K562 (cell line): ENCODE measurements at regions not wholly inside any gene's neighbourhood (a gene's known extent, or its start where the extent isn't known, plus 50 kb on each side); places are given as distances from the start of the nearest gene placed in this dataset.

Experiments
- ATAC-seq: fragments of 200-7000 bp; cut with Tn5 transposase; 3 replicates; pipeline ENCODE4 v1.9.1; 2020; ENCODE audit warnings: moderate library complexity
- BruUV-seq: library from RNA; stranded (reverse); fragments of 400-500 nt; replicated peaks from 2 replicates; lab custom pipeline; 2021; lab: Mats Ljungman, UMichigan
- CTCF ChIA-PET: fragments of 300-600 bp; formaldehyde crosslinking; extraction: SDS; loops from one replicate; lab custom pipeline; 2021; ENCODE audit warnings: low intra/inter-chr PET ratio; lab: Yijun Ruan, JAX
- POLR2A ChIA-PET: fragments of 300-600, 350-650 bp; sonication (Branson Sonifier 250); formaldehyde crosslinking; extraction: SDS; loops from one replicate; lab custom pipeline; 2021; ENCODE audit warnings: antibody characterized with exemption, inconsistent platforms; lab: Yijun Ruan, JAX
- DNase-seq, 4 experiments: peaks; one replicate each; pipeline versions ENCODE4 v3.0.0 to v3.0.0-alpha.2; 2011 to 2018; ENCODE audit warnings: low spot score in 3 of 4, mixed read lengths in 3 of 4; ENCODE audit errors: extremely low read depth in 1 of 4
- FAIRE-seq: peaks from 2 replicates; lab custom pipeline; 2011; peaks lifted over from hg19 to GRCh38; lab: Jason Lieb, UNC
- H2AFZ ChIP-seq: 2 replicates; pipeline ENCODE4 v1.6.0; 2011; ENCODE audit warnings: low read depth, low read length, control low read depth, inconsistent platforms
- H3K27ac ChIP-seq: fragments of 200-600 bp; 3 replicates; pipeline ENCODE4 v1.8.0; 2011; ENCODE audit warnings: low read depth, mild to moderate bottlenecking, control low read depth, inconsistent platforms, low read length, moderate library complexity, mixed read lengths; ENCODE audit errors: extremely low read depth
- H3K27me3 ChIP-seq, 2 experiments: fragments of 300-600 bp in 1 of 2; 2 replicates in 1 of 2; 3 replicates in 1 of 2; pipeline versions ENCODE4 v1.6.0 to v1.8.0; 2011; ENCODE audit warnings: inconsistent platforms in 2 of 2, low read length in 2 of 2, mild to moderate bottlenecking in 1 of 2, mixed read lengths in 1 of 2, moderate library complexity in 1 of 2; ENCODE audit not compliant: control insufficient read depth in 2 of 2, insufficient read depth in 2 of 2
- H3K36me3 ChIP-seq: fragments of 300-600 bp; 3 replicates; pipeline ENCODE4 v1.8.0; 2011; ENCODE audit warnings: mild to moderate bottlenecking, low read length, inconsistent platforms; ENCODE audit not compliant: control insufficient read depth, insufficient read depth
- H3K4me1 ChIP-seq, 2 experiments: fragments of 200-600 bp in 1 of 2; replicated peaks in 1 of 2; 2 replicates in 1 of 2; 3 replicates in 1 of 2; pipeline versions ENCODE4 v1.5.1 to v1.8.0; 2011; ENCODE audit warnings: inconsistent platforms in 2 of 2, low read length in 2 of 2, mild to moderate bottlenecking in 1 of 2, mixed read lengths in 1 of 2, moderate library complexity in 1 of 2; ENCODE audit not compliant: control insufficient read depth in 2 of 2, insufficient read depth in 2 of 2
- H3K4me2 ChIP-seq: 2 replicates; pipeline ENCODE4 v1.6.1; 2011; ENCODE audit warnings: low read length, control low read depth, inconsistent platforms, mixed read lengths; ENCODE audit not compliant: insufficient read depth
- H3K4me3 ChIP-seq: fragments of 200-600 bp; sonication (generic), shearing (Covaris generic); 2 replicates; pipeline ENCODE4 v1.5.1; 2016; ENCODE audit warnings: control low read depth, inconsistent platforms
- H3K79me2 ChIP-seq: fragments of 200-600 bp; 3 replicates; pipeline ENCODE4 v1.8.0; 2011; ENCODE audit warnings: low read length, inconsistent platforms; ENCODE audit not compliant: control insufficient read depth, insufficient read depth
- H3K9ac ChIP-seq, 2 experiments: 2 replicates each; pipeline versions ENCODE4 v1.6.0 to v1.6.1; 2011; ENCODE audit warnings: low read depth in 2 of 2, low read length in 2 of 2, control low read depth in 1 of 2, inconsistent platforms in 1 of 2, mild to moderate bottlenecking in 1 of 2, mixed read lengths in 1 of 2; ENCODE audit not compliant: insufficient read depth in 1 of 2
- H3K9me1 ChIP-seq: one replicate; pipeline ENCODE4 v1.6.0; 2011; ENCODE audit warnings: inconsistent platforms, mild to moderate bottlenecking, low read length, moderate library complexity; ENCODE audit not compliant: control insufficient read depth, insufficient read depth
- H3K9me3 ChIP-seq: replicated peaks from 2 replicates; pipeline ENCODE4 v1.5.1; 2011; ENCODE audit warnings: low read depth, low read length, inconsistent platforms; ENCODE audit not compliant: control insufficient read depth, insufficient read depth
- H4K20me1 ChIP-seq: replicated peaks from 2 replicates; pipeline ENCODE4 v1.6.1; 2011; ENCODE audit warnings: low read length, inconsistent platforms, mixed read lengths; ENCODE audit not compliant: control insufficient read depth, insufficient read depth
- BMI1 ChIP-seq: fragments of 150-350 bp; IDR thresholded peaks from 2 replicates; pipeline ENCODE4 v1.6.1; 2014; ENCODE audit warnings: low read length
- E2F1 ChIP-seq: sonication (generic); formaldehyde crosslinking; IDR thresholded peaks from 2 replicates; pipeline ENCODE4 v1.8.1; 2023; ENCODE audit warnings: mild to moderate bottlenecking, missing genetic modification reagents, moderate library complexity
- KLF1 ChIP-seq: fragments of 450-650 bp; IDR thresholded peaks from 2 replicates; pipeline ENCODE4 v1.6.1; 2016; ENCODE audit warnings: missing genetic modification characterization, missing compliant biosample characterization
- KLF10 ChIP-seq: fragments of 250-450 bp; sonication (Bioruptor Pico); IDR thresholded peaks from 2 replicates; pipeline ENCODE4 v1.6.1; 2021; ENCODE audit warnings: matching md5 sums
- L3MBTL2 ChIP-seq: fragments of 450-650 bp; IDR thresholded peaks from 2 replicates; pipeline ENCODE4 v1.6.1; 2016; ENCODE audit warnings: mild to moderate bottlenecking, moderate library complexity
- MCM7 ChIP-seq, 2 experiments: fragments of 450-650 bp; IDR thresholded peaks; 2 replicates each; pipeline ENCODE4 v1.6.1; 2016 to 2018
- POLR2AphosphoS5 ChIP-seq: IDR thresholded peaks from 2 replicates; pipeline ENCODE4 v1.6.1; 2011; ENCODE audit warnings: mild to moderate bottlenecking, low read depth, low read length, moderate library complexity; ENCODE audit not compliant: control insufficient read depth, insufficient read depth
- RBM17 ChIP-seq: fragments of 200-400 bp; formaldehyde crosslinking; IDR thresholded peaks from 2 replicates; pipeline ENCODE4 v1.6.1; 2017; ENCODE audit warnings: low read depth, mild to moderate bottlenecking, low read length, borderline replicate concordance
- SMC3 ChIP-seq: conservative IDR thresholded peaks from 2 replicates; pipeline ENCODE4 v1.6.1; 2011; ENCODE audit warnings: low read depth, low read length, improper control_type of control experiment; ENCODE audit not compliant: insufficient read depth
- ZNF133 ChIP-seq: fragments of 250-450 bp; sonication (Bioruptor Pico); IDR thresholded peaks from 2 replicates; pipeline ENCODE4 v1.4.0; 2020; ENCODE audit warnings: mild to moderate bottlenecking
- WGBS: fragments of 100-300 bp; shearing (Covaris generic); methylation state at CpG from one replicate; pipeline ENCODE4 v1.1.6; 2016; ENCODE audit warnings: low coverage, mixed read lengths; ENCODE audit not compliant: insufficient coverage; ENCODE audit errors: missing lambda C conversion rate; 5-methylcytosine and 5-hydroxymethylcytosine counted together
- in situ Hi-C: fragments of 300-500 bp; cut with MboI; formaldehyde crosslinking; loops from 4 replicates; pipeline ENCODE4 v1.15.0; 2018; ENCODE audit warnings: inconsistent platforms, mixed read lengths
- intact Hi-C: fragments of 100-400 bp; cut with micrococcal nuclease; formaldehyde crosslinking; loops from 2 replicates; pipeline ENCODE4 v1.14.2; 2022

- ATAC-seq = no peak
- CTCF ChIA-PET = no interaction called here
- H3K4me1 ChIP-seq = no peaks in the 10 kb centered on the region
- no peaks in the 10 kb centered on the region for H3K9me1 ChIP-seq
- no peak for TF ChIP-seq KLF10 (CRISPR knock-in tag)
- TF ChIP-seq SMC3 = no peak
- no peak for TF ChIP-seq ZNF133 (CRISPR knock-in tag)
- TF ChIP-seq POLR2AphosphoS5 = no peak
- TF ChIP-seq RBM17 = no peak
- no peak for TF ChIP-seq L3MBTL2
- TF ChIP-seq KLF1 = no peak
- no peak for TF ChIP-seq MCM7 (IDR thresholded peaks at IDR 0.05)
- no peak for TF ChIP-seq BMI1
- no peak for TF ChIP-seq E2F1
- TF ChIP-seq, all 486 proteins: peak for 0
- no peak overlapping the region for H3K4me2 ChIP-seq
- no TSS peak for BruUV-seq
- in situ Hi-C loops = no loop called here
- FAIRE-seq (no peak), DNase-seq (no peak)
- H3K79me2 ChIP-seq = no peaks in the 10 kb centered on the region
- H3K27ac ChIP-seq = no peak overlapping the region
- no peak overlapping the region for H3K9ac ChIP-seq
- 3% methylated on average over 2 of the region's 2 CpGs for WGBS
- intact Hi-C loops = no loop called here
- H3K27me3 ChIP-seq = no peaks in the 10 kb centered on the region
- H3K4me3 ChIP-seq = no peak overlapping the region
- H4K20me1 ChIP-seq = no peaks in the 10 kb centered on the region
- no peaks in the 10 kb centered on the region; the same call in 1 of the 2 replicates for H3K9me3 ChIP-seq
- H2AFZ ChIP-seq = no peak overlapping the region
- H3K36me3 ChIP-seq = no peaks in the 10 kb centered on the region
- POLR2A ChIA-PET = no interaction called here
These were observed 308.1 kb upstream of the GRAMD2B start for GRCh38 chr5:126115059-126115629.
